WTC11 (cell line): ENCODE measurements at regions not wholly inside any gene's neighbourhood (a gene's known extent, or its start where the extent isn't known, plus 50 kb on each side); places are given as distances from the start of the nearest gene placed in this dataset.

Experiments used
- ATAC-seq: fragments of 200-7000 bp; cut with Tn5 transposase; 2 replicates; pipeline ENCODE4 v1.10.0; 2021; ENCODE audit warnings: mild to moderate bottlenecking, moderate library complexity
- CTCF ChIA-PET: fragments of 300-600 bp; sonication (Branson Sonifier 250); formaldehyde crosslinking; loops from one replicate; lab custom pipeline; 2021; ENCODE audit warnings: antibody characterized with exemption; lab: Charles Lee
- POLR2A ChIA-PET: fragments of 350-600 bp; sonication (Branson Sonifier 250); formaldehyde crosslinking; loops from one replicate; lab custom pipeline; 2021; ENCODE audit warnings: antibody characterized with exemption; lab: Charles Lee
- DNase-seq: peaks from one replicate; pipeline ENCODE4 v3.0.0; 2021; ENCODE audit warnings: low spot score
- H3K27ac Mint-ChIP-seq: 2 replicates; pipeline ENCODE4 v1.8.0; 2021; ENCODE audit warnings: mixed read lengths
- H3K27me3 Mint-ChIP-seq: 2 replicates; pipeline ENCODE4 v1.8.0; 2021; ENCODE audit warnings: low read depth, mild to moderate bottlenecking, moderate library complexity, mixed read lengths
- H3K36me3 Mint-ChIP-seq: 2 replicates; pipeline ENCODE4 v1.8.0; 2021; ENCODE audit warnings: mixed read lengths
- H3K4me1 Mint-ChIP-seq: 2 replicates; pipeline ENCODE4 v1.8.0; 2022; ENCODE audit warnings: mixed read lengths
- H3K4me3 Mint-ChIP-seq: 2 replicates; pipeline ENCODE4 v1.8.0; 2021; ENCODE audit warnings: mild to moderate bottlenecking, moderate library complexity, mixed read lengths
- H3K9me3 Mint-ChIP-seq: 2 replicates; pipeline ENCODE4 v1.8.0; 2021; ENCODE audit warnings: mixed read lengths
- ATF1 ChIP-seq: sonication (generic); formaldehyde crosslinking; IDR thresholded peaks from 2 replicates; pipeline ENCODE4 v1.8.1; 2023; ENCODE audit warnings: mild to moderate bottlenecking, moderate library complexity, missing genetic modification reagents
- FOXP1 ChIP-seq: sonication (generic); formaldehyde crosslinking; IDR thresholded peaks from 2 replicates; pipeline ENCODE4 v1.8.0; 2022; ENCODE audit warnings: missing genetic modification reagents, mild to moderate bottlenecking, moderate library complexity, borderline replicate concordance
- JUN ChIP-seq: sonication (generic); formaldehyde crosslinking; IDR thresholded peaks from 2 replicates; pipeline ENCODE4 v1.8.0; 2023; ENCODE audit warnings: mild to moderate bottlenecking, missing genetic modification reagents
- MXD4 ChIP-seq: fragments of 250-450 bp; sonication (Bioruptor Pico); IDR thresholded peaks from 2 replicates; pipeline ENCODE4 v1.8.0; 2021; ENCODE audit warnings: mild to moderate bottlenecking, moderate library complexity, borderline replicate concordance
- NFATC4 ChIP-seq: fragments of 250-450 bp; sonication (Bioruptor Pico); IDR thresholded peaks from 2 replicates; pipeline ENCODE4 v1.9.0; 2021; ENCODE audit warnings: mild to moderate bottlenecking
- SMAD4 ChIP-seq: sonication (generic); formaldehyde crosslinking; IDR thresholded peaks from 2 replicates; pipeline ENCODE4 v1.8.0; 2022; ENCODE audit warnings: mild to moderate bottlenecking, missing genetic modification reagents
- TCF7 ChIP-seq: sonication (generic); formaldehyde crosslinking; IDR thresholded peaks from 2 replicates; pipeline ENCODE4 v1.8.0; 2022; ENCODE audit warnings: mild to moderate bottlenecking, low read depth, missing genetic modification reagents, moderate library complexity
- ZNF232 ChIP-seq: sonication (generic); formaldehyde crosslinking; IDR thresholded peaks from 2 replicates; pipeline ENCODE4 v1.8.0; 2022; ENCODE audit warnings: mild to moderate bottlenecking, missing genetic modification reagents
- TF ChIP-seq, protein P1 (sequence below): sonication (generic); formaldehyde crosslinking; IDR thresholded peaks from 2 replicates; pipeline ENCODE4 v1.8.1; 2023; ENCODE audit warnings: mild to moderate bottlenecking, moderate library complexity, missing genetic modification reagents
- TF ChIP-seq, protein P2 (sequence below): sonication (generic); formaldehyde crosslinking; IDR thresholded peaks from 2 replicates; pipeline ENCODE4 v1.8.0; 2023; ENCODE audit warnings: mild to moderate bottlenecking, missing genetic modification reagents
- TF ChIP-seq, protein P3 (sequence below): sonication (generic); formaldehyde crosslinking; IDR thresholded peaks from 2 replicates; pipeline ENCODE4 v1.8.1; 2022; ENCODE audit warnings: low read depth, missing genetic modification reagents, borderline replicate concordance
- TF ChIP-seq, protein P4 (sequence below): fragments of 250-450 bp; sonication (Bioruptor Pico); IDR thresholded peaks from 2 replicates; pipeline ENCODE4 v1.9.0; 2021; ENCODE audit warnings: mild to moderate bottlenecking, borderline replicate concordance
- TF ChIP-seq, protein P5 (sequence below): fragments of 250-450 bp; sonication (Bioruptor Pico); conservative IDR thresholded peaks from 2 replicates; pipeline ENCODE4 v1.9.0; 2021; ENCODE audit warnings: mild to moderate bottlenecking
- TF ChIP-seq, protein P6 (sequence below): sonication (generic); formaldehyde crosslinking; IDR thresholded peaks from 2 replicates; pipeline ENCODE4 v1.8.0; 2022; ENCODE audit warnings: mild to moderate bottlenecking, missing genetic modification reagents

DNA sequence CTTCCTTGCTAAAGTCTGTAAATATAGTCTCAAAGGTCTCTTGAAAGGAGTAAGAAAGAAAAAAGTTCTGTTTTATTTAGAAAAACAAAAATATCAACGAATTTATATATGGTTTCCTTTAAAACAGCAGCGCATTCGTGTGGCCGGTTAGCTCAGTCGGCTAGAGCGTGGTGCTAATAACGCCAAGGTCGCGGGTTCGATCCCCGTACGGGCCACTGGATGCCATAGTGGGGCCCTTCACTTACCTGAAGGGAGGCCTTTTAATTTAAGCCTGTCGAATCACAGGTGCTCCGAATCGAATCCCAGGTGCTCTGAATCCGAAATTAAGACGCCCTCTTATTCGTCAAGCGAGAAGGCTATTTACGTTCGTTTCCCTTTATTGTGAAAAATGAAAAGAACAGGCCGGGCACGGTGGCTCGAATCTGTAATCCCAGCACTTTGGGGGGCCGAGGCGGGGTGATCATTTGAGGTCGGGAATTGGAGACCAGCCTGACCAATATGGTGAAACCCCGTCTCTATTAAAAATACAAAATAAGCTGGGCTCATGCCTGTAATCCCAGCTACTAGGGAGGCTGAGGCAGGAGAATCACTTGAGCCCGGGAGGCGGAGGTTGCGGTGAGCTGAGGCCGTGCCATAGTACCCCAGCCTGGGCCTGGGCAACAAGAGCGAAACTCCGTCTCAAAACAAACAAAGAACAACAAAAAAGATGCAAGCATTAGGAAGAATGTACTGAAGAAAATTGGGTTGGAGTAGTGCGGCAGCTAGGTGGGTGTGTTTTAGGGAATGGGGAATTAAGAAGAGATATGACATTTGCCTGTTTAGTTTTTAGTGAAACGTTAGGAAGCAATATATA, 195.8 kb upstream of the ZNF184 start (continued):
- TF ChIP-seq, protein P1, sequence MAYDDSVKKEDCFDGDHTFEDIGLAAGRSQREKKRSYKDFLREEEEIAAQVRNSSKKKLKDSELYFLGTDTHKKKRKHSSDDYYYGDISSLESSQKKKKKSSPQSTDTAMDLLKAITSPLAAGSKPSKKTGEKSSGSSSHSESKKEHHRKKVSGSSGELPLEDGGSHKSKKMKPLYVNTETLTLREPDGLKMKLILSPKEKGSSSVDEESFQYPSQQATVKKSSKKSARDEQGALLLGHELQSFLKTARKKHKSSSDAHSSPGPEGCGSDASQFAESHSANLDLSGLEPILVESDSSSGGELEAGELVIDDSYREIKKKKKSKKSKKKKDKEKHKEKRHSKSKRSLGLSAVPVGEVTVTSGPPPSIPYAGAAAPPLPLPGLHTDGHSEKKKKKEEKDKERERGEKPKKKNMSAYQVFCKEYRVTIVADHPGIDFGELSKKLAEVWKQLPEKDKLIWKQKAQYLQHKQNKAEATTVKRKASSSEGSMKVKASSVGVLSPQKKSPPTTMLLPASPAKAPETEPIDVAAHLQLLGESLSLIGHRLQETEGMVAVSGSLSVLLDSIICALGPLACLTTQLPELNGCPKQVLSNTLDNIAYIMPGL (CRISPR knock-in tag): peak; percentile 67; the same call in 1 of the 2 replicates
- no peak for TF ChIP-seq MXD4 (CRISPR knock-in tag)

DNA sequence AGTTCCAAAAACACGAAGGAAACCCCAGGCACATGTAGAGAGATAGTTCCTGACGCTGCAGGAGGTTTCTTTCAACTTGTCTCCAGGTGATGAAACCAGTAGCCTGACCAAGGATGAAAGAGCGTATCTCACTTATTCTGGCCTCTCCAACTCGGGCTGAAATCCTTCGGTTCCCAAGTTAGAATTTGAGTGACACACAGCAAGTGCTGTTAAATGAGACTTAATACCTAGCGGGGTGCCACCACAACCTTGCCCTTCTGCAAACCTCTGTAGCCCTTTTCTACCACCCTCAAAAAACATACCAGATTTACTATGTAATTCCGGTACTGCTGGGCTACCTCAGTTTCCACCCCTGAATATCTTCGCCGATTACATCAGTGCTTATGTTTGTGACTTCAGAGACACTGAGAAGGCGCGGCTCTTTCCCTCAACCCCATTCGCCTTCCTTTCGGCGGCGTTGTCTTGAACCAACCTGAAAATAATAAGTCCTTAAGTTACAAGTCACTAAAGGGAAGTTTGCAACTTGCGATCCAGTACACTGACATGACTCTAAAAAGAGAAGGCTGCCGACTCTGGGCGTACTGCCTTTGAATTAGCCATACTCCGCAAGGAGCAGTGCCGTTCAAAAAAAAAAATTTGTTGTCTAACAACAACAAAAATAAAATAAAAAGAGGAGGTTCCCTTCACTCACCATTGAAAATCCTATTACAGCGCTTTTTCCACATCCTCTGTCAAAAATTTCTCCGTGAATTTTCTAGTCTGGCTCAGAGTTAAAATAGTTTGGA, 194.9 kb upstream of the ZNF184 start:
- Mint-ChIP-seq H3K27me3 (peaks cover 55% of the 10 kb centered on the region), H3K9me3 (no peaks in the 10 kb centered on the region)

DNA sequence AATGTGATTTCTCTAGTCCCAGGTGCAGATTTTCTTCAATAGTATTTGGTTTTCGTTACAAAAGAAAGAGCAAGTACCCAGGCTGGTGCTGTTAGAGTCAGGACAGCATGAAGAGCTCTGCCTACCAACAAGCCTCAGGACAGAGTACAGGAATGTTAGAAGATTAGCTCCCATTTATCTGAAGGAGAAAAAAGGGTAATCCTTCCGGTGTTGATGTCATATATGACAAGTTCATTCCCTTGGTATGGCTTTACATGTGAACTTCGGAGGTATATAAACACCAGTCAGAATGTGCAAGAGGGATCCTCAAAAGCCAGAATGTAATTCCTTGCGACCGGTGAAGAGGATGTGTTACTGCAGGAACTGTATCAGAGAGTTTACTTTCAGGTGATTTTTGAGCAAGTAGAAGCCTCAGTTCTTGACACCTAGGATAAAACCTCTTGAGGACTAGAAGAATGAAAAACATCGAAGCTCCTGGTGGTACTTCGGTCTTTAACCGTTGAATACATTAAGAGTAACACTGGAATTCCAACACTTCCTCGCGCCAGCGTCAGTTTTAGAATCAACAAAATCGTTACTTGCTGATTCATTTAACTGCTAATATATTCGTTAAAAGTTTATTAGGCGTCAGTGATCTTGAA, 194.2 kb upstream of the ZNF184 start:
- H3K27me3 Mint-ChIP-seq: peaks cover 55% of the 10 kb centered on the region
- H3K36me3 Mint-ChIP-seq: no peaks in the 10 kb centered on the region
- peak overlapping the region; percentile 87 for H3K4me3 Mint-ChIP-seq
- DNase-seq (no peak), ATAC-seq (no peak)
- no peak overlapping the region for H3K27ac Mint-ChIP-seq
- ChIA-PET CTCF (no interaction called here), POLR2A (no interaction called here)
- H3K9me3 Mint-ChIP-seq: no peaks in the 10 kb centered on the region
- peaks cover 23% of the 10 kb centered on the region for H3K4me1 Mint-ChIP-seq
- TF ChIP-seq FOXP1 (no peak), ZNF232 (CRISPR knock-in tag) (no peak), TCF7 (CRISPR knock-in tag) (no peak), SMAD4 (CRISPR knock-in tag) (no peak), ATF1 (CRISPR knock-in tag) (no peak), NFATC4 (CRISPR knock-in tag) (no peak)
- TF ChIP-seq, protein P2, sequence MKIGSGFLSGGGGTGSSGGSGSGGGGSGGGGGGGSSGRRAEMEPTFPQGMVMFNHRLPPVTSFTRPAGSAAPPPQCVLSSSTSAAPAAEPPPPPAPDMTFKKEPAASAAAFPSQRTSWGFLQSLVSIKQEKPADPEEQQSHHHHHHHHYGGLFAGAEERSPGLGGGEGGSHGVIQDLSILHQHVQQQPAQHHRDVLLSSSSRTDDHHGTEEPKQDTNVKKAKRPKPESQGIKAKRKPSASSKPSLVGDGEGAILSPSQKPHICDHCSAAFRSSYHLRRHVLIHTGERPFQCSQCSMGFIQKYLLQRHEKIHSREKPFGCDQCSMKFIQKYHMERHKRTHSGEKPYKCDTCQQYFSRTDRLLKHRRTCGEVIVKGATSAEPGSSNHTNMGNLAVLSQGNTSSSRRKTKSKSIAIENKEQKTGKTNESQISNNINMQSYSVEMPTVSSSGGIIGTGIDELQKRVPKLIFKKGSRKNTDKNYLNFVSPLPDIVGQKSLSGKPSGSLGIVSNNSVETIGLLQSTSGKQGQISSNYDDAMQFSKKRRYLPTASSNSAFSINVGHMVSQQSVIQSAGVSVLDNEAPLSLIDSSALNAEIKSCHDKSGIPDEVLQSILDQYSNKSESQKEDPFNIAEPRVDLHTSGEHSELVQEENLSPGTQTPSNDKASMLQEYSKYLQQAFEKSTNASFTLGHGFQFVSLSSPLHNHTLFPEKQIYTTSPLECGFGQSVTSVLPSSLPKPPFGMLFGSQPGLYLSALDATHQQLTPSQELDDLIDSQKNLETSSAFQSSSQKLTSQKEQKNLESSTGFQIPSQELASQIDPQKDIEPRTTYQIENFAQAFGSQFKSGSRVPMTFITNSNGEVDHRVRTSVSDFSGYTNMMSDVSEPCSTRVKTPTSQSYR (CRISPR knock-in tag): no peak
- TF ChIP-seq, protein P3, sequence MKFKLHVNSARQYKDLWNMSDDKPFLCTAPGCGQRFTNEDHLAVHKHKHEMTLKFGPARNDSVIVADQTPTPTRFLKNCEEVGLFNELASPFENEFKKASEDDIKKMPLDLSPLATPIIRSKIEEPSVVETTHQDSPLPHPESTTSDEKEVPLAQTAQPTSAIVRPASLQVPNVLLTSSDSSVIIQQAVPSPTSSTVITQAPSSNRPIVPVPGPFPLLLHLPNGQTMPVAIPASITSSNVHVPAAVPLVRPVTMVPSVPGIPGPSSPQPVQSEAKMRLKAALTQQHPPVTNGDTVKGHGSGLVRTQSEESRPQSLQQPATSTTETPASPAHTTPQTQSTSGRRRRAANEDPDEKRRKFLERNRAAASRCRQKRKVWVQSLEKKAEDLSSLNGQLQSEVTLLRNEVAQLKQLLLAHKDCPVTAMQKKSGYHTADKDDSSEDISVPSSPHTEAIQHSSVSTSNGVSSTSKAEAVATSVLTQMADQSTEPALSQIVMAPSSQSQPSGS (CRISPR knock-in tag): no peak
- TF ChIP-seq, protein P4, sequence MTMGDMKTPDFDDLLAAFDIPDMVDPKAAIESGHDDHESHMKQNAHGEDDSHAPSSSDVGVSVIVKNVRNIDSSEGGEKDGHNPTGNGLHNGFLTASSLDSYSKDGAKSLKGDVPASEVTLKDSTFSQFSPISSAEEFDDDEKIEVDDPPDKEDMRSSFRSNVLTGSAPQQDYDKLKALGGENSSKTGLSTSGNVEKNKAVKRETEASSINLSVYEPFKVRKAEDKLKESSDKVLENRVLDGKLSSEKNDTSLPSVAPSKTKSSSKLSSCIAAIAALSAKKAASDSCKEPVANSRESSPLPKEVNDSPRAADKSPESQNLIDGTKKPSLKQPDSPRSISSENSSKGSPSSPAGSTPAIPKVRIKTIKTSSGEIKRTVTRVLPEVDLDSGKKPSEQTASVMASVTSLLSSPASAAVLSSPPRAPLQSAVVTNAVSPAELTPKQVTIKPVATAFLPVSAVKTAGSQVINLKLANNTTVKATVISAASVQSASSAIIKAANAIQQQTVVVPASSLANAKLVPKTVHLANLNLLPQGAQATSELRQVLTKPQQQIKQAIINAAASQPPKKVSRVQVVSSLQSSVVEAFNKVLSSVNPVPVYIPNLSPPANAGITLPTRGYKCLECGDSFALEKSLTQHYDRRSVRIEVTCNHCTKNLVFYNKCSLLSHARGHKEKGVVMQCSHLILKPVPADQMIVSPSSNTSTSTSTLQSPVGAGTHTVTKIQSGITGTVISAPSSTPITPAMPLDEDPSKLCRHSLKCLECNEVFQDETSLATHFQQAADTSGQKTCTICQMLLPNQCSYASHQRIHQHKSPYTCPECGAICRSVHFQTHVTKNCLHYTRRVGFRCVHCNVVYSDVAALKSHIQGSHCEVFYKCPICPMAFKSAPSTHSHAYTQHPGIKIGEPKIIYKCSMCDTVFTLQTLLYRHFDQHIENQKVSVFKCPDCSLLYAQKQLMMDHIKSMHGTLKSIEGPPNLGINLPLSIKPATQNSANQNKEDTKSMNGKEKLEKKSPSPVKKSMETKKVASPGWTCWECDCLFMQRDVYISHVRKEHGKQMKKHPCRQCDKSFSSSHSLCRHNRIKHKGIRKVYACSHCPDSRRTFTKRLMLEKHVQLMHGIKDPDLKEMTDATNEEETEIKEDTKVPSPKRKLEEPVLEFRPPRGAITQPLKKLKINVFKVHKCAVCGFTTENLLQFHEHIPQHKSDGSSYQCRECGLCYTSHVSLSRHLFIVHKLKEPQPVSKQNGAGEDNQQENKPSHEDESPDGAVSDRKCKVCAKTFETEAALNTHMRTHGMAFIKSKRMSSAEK: no peak

More for the DNA sequence above, 194.9 kb upstream of the ZNF184 start:
- Mint-ChIP-seq H3K27ac (no peak overlapping the region), H3K4me3 (peak overlapping the region; percentile 87), H3K4me1 (peaks cover 22% of the 10 kb centered on the region), H3K36me3 (no peaks in the 10 kb centered on the region)
- no peak for DNase-seq
- CTCF ChIA-PET: interaction anchor here (1.3 kb wide), 1 partner anchor 85 kb away, joined by 3 read pairs; no protein-coding TSS in a partner anchor
- TF ChIP-seq, protein P5, sequence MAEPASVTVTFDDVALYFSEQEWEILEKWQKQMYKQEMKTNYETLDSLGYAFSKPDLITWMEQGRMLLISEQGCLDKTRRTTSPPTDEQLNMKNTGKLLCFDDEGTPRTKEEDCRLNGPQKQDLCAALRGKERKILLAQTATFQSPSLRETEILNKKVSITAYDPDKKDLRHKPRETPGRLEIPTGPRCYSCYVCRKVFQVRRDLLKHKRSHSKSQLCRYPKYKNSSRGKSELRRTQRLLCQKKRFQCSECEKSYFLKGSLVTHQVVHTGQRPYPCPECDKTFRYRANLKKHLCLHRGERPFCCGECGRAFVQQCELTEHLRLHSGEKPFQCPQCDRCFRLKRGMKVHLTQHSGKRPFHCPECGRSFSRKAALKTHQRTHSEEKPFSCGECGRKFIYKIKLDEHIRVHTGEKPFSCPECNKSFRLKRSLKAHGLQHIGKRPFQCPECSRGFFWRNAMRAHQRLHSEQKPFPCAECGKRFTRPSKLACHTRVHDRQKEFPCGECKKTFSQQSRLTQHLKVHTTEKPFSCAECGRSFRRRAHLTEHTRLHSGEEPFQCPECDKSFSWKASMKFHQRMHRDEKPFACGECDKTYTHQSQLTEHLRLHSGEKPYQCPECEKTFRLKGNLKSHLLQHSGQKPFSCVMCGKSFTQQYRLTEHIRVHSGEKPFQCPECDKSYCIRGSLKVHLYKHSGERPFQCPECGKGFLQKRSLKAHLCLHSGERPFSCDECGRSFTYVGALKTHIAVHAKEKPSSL (CRISPR knock-in tag): no peak
- TF ChIP-seq, protein P6, sequence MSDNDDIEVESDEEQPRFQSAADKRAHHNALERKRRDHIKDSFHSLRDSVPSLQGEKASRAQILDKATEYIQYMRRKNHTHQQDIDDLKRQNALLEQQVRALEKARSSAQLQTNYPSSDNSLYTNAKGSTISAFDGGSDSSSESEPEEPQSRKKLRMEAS: peak; percentile 26; the same call in 1 of the 2 replicates
- TF ChIP-seq JUN (CRISPR knock-in tag): no peak
- TF ChIP-seq, all 79 proteins: peak for 1
- POLR2A ChIA-PET: no interaction called here
- no peak for ATAC-seq
